ENCODE measurements at regions not wholly inside any gene's neighbourhood (a gene's known extent, or its start where the extent isn't known, plus 50 kb on each side); places are given as distances from the start of the nearest gene placed in this dataset.
"Not testable (repeated sequence)": the region's sequence is repeated elsewhere in the genome, so short reads cannot be mapped to it uniquely, and the experiment has no call there.

DNA sequence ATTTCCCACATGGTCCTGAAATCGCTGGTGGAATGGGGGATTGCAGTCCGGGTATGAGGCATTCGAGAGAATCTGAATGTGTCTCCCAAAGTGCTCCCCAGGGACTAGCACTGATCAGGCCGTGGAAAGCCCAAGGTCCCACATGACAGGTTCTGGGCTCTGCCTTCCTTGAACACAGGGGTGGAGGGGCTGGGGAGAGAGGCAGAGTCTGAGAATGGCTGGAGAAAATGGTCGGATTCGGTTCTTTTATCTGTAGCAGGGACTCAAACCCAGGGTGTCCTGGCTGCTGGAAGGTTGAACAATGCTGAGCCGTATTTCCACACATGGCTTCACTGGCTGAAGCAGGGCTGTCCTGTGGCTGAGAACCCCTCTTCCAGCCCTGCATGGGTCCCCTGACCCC is 122.7 kb upstream of the SULF2 start:
- not testable (repeated sequence) for DNase-seq (ENCODE audit: low spot score)

DNA sequence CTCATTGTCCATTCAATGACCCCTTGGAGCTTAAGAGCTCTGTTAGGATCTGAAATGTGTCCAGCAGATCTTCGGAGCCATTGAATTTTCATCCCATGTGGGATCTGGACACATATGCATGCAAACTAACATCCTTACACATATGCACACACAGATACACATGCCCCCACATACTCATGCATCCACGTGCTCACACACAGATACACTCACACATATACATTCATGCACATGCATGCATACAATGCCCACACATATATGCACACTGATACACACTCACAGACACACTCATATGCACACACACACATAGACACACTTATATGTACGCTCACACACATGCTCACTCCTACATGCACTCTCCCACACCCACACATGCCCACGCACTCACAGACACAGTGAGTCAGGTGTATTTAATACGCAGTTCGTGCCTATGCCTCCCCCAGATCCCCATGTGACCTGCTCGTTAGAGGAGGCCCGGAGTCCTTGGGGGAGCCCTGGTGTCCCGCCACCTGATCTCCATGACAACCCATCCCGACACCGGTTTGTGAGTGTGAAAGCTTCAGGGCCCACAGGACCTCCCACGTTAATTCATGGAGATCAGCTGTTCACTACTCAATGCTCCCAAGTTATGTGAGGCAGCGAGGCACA is 121.9 kb upstream of the SULF2 start:
- no peak for DNase-seq (ENCODE audit: low spot score)

DNA sequence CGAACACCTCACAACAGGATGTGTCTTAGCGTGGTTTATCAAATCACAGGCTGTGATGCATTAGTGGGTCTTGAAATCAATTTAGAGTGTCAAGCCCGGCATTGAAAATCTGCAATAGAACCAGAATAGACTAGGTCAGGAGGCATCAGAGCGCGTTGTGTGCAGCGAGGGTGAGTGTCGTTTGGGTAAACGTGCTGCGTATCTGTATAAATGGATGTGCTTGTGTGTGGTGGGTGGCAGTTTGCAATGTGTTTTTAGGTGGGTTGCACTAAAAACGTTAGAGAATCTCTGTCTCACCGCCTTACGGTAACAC is 121.0 kb upstream of the SULF2 start:
- DNase-seq (ENCODE audit: low spot score), result no peak

DNA sequence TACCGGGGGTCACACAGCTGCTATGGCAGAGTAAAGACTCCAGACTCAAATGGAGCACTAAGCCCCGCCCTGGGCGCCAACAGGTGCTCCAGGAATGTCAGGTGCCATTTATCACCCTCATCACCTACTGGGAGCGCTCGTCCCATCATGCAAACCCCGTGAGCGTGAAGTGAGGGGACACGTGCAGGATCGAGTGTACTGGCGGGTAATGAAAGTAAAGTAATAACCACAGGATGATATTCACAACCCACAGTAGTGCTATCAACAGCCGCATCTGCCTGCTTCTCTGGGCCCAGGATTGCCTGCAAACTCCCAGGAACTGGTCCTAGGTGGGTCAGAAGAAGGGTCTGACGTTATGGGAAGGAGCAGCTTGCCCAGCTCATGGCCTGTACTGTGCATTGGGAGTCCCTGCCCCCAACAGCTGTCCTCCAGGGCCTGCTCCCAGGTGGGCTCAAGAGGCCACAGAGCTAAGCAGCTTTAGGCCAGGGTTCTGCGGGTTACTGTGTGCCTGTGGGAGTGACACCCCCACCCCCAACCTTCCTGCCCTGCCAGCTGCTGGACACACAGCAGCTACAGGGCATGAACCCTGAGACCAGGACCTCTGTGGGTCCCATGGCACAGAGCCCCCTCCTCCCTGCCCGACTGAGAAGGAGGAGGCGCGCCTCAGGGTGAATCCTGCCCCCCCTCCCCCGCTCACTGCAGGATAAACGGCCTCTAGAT is 120.5 kb upstream of the SULF2 start:
- no peak for DNase-seq (ENCODE audit: low spot score)

DNA sequence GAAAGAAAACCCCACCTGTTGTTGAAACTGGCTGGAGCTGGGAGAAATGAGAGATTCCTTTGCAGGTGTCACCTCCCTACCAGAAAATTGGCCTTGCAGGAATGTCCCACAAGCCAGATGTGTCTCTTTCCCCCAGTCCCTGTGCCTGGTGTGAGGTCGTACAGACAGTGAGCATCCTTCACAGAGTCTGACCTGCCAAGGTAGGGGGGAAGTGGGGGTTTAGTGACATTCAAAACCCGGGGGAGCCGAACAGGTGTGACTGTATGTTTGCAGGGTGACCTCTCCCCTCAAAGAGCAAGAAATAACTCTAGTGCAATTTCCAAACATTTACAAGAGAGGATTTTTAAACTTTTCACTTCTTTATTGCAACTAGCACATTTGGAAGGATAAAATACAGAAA is 117.7 kb upstream of the SULF2 start:
- not testable (repeated sequence) for DNase-seq (ENCODE audit: low spot score)

DNA sequence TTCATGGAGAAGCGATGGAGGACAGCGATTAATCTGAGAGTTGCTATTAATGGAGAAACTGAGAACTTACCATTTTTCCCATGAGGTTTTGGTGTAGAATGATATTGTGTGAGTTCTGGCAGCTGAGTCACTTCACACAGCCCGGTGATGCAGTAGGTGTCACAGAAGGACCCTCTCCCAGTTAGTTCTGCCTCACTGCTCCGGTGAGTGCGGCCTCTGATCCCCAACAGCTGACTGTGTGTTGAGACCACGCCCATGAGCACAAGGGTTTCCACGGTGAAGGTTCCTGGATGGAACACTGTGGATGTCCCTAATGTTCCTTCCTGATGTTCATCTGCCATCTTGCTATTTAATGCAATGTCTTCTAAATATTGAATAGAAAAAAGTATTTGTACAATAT is 114.0 kb upstream of the SULF2 start:
- DNase-seq (ENCODE audit: low spot score), result not testable (repeated sequence)

DNA sequence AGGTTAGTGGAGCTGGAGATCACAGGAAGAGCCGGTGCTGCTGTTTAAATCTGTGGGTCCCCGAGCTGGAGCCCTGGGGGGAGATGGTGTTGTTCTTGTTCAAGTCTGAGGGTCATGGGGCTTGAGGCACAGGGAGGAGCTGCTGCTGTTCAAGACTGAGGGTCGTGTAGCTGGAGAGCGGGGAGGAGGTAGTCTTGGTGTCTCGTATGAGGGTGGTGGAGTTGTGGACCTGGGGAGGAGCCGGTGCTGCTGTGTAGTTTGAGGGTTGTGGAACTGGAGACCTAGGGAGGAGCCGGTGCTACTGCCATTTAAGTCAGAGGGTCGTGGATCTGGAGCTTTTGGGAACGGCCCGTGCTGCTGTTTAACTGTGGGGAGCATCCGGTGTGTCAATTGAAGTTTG is 112.2 kb upstream of the SULF2 start:
- no peak for DNase-seq (ENCODE audit: low spot score)

DNA sequence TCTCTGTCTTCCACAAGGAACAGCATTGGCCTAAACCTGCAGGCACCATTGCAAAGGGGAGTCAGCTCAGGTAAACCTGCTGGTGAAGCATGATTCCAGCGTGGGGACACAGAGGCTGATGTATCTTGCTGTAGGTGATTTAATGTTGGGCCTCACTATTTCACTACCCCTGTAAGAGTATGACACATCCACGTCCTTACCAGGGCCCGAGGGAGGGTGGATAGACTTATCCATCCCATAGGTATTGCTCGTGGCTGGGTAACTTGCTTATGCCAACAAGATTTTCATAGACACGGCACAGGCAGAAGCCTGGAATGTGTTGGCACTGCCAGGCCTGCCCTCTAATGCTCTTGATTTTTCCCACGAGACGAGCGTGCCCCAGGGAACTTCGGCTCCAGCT is 107.4 kb upstream of the SULF2 start:
- not testable (repeated sequence) for DNase-seq (ENCODE audit: low spot score)

DNA sequence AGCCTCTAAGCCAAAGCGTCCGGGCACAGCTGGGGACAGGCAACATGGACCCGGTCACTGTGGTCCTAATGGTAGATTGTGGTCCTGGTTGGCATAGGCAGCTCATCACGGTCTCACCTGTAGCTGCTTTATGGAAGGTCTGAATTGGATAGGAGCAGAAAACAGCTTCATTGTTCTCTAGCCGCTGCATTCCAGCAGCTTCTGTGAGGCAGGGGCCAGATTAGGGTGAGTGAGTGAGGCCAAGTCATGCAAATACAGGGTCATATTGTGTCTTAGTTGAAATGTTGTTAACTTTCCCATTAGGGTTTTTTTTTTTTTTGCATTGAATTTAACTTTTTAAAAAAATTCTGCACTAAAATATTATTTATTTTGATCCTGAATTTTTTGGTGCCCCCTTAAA is 105.4 kb upstream of the SULF2 start:
- not testable (repeated sequence) for DNase-seq (ENCODE audit: low spot score)

DNA sequence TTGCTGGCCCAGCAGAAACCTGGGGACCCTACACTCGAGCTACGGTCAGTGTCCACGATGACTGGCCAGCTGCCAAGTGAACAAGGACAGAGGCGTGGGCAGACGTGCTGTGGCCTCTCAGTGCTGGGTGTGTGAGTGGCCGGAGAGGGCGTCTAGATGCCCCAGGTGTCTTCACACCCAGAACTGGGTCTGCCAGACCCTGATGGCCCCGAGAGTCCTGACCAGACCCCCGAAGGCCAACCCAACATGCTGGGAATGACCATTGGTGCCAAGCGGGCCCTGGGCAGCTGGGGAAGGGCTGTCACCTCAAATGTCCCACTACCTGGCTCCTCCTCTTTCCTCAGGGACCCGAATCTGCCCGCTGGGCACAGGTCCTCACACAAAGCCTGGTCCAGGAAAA is 104.5 kb upstream of the SULF2 start:
- not testable (repeated sequence) for DNase-seq (ENCODE audit: low spot score)

DNA sequence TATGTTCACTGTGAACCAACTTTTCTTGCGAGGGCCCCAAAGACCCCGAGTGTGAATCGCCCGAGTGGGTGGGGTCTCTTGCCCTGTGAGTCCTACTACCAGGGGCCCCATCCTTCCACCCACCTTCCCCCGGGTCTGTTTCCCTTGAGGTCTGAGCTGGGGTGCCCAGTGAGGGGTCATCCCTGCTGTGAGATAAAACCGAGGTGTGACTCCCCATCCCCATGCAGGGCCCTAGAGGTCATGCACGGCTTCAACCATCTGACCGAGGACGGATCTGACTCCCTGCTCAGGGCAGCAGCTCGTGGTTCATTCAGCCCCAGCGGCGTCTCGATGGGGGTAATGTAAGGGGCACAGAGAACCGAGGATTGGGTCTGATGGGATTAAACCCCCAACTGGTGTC is 103.1 kb upstream of the SULF2 start:
- DNase-seq (ENCODE audit: low spot score), result no peak

DNA sequence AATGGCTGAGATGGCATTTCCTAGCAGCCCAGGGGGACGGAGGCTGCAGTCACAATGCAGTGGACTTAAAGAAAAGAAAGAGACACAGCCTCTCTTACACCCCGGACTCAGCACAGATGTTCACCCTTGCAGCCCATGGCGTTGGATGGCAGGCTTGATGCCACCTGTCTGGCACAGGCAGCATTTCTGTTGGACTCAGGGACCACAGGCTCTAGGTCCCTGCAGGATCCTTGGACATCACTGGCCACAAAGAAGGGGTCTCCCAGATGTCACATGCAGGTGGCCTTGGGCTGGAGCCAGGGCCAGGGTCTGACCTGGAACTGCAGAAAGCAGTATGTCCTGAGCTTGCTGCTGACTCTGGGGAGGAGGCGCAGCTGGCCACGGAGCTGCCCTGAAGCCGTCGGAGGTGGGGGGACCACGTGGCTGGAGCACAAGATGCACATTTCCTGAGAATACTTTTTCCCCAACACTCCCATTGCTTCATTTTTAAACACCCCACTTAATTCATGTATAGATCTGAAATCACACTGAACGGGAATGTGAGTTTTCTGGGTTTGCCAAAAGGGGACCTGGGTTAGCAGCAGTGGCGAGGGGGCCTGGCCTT is 102.3 kb upstream of the SULF2 start:
- no peak for DNase-seq (ENCODE audit: low spot score)

DNA sequence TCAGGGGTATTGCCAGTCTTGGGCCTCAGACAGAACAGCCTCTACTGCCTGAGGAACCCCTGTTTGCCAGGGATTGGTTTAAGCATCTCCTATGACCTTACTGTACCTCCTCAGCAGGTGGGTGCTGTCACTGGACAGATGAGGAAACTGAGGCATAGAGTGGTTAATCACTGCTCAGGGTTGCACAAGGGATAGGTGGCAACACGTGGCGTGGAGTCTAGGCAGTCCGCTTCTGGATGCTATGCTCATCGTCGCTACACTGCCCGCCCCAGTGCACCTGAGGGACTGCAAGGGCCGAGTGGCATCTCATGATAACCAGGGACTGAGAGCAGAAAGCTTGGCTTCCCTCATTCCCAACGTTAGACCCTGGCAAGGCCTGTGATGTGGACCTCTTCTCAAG is 101.8 kb upstream of the SULF2 start:
- DNase-seq (ENCODE audit: low spot score), result no peak

DNA sequence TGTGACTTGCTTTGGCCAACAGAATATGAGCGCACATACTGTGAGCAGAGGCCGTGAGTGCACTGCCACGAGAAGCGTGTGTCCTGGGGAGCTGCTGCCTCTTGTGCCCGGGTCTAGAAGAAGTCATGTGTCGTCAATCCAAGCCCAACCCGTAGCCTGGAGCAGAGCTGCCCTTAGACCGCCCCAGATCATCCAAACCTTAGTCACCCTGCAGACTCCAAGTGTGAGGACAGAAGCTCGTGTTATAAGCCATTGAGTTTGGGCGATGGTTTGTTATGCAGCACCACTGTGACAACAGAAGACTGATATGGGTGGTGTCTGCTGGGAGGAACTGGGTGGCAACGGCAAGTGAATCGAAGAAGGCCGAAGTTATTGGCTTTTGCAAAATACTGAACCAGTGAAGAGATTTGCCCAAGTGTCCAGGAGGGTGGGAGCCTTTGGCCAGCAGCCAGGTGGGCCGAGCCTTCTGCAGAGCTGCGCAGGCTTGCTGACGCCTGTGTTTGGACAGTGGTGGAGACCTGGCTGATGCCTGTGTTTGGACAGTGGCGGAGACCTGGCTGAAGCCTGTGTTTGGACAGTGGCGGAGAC is 101.3 kb upstream of the SULF2 start:
- DNase-seq (ENCODE audit: low spot score), result no peak

DNA sequence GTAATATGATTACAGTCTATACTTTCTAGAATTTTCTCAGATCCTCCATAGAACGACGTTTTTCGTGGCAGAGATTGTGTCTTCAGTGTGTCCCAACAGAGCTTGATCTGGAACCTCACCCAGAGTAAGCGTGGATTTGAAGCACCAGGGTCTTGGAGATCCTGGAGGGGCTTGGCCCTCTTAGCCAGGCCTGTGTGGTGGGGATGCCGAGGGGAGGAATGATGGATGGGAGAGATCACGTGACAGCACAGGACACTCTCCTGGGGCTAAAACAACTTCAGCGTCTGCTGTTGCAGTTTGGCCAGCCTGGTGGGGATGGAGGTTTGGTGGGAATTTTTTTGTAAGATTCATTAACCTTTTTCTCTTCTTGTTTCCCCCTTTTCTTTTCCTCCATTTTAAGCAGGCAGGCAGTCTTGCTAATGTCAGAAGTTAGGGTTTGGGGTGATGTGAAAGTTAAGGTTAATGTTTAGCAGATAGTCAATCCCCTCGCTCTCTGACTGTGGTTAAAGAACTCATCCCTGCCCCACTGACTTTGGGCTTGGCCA is 100.7 kb upstream of the SULF2 start:
- no peak for DNase-seq (ENCODE audit: low spot score)

DNA sequence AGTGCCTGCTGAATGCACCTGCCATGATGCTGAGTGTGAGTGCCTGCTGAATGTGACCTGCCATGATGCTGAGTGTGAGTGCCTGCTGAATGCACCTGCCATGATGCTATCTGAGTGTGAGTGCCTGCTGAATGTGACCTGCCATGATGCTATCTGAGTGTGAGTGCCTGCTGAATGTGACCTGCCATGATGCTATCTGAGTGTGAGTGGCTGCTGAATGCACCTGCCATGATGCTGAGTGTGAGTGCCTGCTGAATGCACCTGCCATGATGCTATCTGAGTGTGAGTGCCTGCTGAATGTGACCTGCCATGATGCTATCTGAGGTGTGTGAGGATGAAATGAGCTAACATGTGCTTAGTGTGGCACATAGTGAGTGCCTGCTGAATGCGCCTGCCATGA is 98.7 kb upstream of the SULF2 start:
- DNase-seq (ENCODE audit: low spot score), result not testable (repeated sequence)

DNA sequence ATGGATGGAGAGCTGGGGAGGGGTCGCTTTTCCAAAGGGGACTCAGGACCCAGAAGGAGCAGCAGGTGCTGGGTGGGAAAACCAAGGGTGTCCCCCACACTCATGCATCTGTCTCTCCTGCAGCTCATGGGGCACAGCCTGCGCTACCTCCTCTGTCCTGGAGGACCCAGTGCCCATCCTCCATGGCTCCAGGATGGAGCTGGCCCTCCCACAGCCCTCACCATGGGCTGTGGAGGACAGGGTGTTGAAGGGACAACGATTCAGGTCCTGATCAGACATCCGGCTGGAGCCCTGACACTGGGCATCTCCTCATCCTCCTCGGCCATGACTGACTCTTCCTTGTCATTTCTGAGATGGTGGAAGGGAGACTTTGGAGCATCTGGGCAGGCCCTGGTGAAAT is 97.9 kb upstream of the SULF2 start:
- no peak for DNase-seq (ENCODE audit: low spot score)

DNA sequence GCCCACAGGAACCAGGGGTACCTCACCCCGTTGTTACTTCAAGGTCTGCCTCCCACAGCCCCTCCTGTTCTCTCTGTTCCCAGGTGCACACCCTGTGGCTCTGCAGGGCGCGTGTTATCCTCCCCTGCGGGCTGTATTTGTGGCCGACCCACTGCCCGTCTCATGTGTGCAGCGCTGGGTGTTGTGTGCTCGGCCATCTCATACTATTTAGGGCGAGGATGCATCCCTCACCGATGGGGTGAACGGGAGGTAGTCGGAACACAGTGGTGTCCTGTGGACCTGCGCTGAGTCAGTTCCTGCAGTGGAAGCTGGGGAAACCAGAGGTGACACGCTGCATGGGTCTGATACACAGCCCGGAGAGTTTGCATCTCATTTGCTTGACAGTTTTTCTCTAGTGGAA is 94.5 kb upstream of the SULF2 start:
- no peak for DNase-seq (ENCODE audit: low spot score)

DNA sequence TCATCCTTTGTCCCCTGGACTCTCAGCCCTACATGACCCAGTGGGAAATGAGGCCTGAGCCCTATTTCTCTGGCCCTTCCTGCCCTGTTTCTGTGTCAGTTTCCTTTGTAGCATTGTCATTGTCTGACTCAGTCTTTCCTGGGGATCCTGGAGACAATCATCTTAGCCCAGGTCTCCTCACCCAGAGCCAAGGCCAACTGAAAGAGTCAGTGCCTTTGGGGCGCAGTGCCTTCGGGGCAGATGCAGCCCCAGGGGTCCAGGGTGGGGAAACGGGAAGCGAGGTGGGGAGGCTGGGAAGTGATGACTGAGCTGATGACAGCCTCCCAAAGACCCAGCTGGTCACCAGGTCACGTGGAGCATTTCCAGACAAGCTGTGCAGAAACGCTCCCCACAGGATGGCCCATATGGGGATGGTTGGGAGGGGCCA is 93.3 kb upstream of the SULF2 start:
- DNase-seq (ENCODE audit: low spot score), result no peak

DNA sequence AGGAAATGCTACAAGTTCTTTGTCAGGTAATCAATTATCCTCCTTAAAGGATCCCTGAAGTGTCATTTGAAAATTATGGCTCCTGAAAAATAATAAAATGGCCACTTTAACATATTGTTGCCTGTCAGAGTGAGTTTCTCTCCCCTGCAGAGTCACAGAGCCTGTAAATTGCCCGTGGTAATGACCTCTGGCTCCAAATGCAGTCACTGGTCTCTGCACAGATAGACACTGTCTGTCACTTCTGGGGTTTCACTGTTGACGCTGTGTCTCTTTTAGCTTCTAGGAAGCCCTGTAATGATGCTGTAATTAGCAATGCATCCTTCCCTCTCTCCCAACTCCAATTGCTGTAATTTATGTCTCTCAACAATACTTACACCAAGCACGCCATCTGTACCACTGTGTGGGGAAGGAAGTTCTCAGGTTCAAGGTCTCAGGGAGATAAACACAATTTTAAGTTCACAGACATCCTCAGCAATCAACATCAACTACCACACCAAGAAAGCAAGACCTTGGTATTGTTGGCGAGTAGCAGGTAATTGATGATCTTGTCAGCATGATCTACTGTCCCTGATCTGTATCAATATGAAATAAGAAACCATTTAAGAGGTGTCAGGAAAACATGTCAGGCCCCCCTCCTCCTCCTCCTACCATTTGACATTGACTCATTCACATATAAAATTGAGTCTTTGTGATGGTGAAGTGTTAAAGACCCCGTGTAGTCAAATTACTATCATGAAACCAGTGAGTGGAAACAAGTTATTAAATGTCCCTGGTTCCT is 91.2 kb upstream of the SULF2 start:
- no peak for DNase-seq (ENCODE audit: low spot score)

DNA sequence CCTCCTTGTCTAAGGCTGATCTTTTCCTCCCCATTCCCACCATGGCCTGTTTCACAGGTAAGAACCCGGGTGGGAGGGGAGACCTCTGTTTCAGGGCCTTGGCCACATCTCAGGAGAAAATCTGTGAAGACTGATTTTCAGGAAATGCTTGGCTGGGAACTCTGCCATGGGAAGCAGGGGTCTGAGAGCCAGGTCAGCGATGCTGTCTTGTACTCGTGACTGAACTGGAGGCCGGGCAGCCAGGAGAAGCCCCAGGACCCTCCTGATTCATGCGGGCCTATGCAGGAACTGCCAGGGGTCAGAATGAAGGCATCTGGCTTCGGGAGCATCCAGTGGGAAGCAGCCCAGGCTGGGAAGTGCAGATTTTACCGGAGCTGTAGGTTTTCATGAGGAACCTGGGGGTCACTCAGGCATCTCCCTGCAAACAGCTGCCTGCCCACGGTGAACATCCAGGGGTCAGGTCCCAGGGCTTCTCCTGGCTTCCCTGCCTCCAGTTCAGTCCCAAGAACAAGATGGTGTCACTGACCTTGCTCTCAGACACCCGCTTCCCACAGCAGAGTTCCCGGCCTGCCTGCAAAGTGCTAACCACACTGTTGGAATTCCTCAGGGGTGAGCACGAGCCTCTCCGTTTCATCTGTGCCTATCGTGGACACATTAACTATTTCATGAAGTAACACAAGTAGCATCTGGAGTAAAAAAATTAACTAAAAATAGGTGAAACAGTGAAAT is 90.2 kb upstream of the SULF2 start:
- no peak for DNase-seq (ENCODE audit: low spot score)
